Suprapubic skin (tissue), 4 donors: ENCODE measurements at regions not wholly inside any gene's neighbourhood (a gene's known extent, or its start where the extent isn't known, plus 50 kb on each side); places are given as distances from the start of the nearest gene placed in this dataset.

ENCODE experiments used
- DNase-seq, 2 donors: peaks; one replicate each; pipeline ENCODE4 v3.0.0-alpha.2; 2019; ENCODE audit warnings: low spot score in 2 of 2
- H3K27ac ChIP-seq: fragments of 200-600 bp; sonication (generic); one replicate; pipeline ENCODE4 v1.5.1; 2019
- H3K27me3 ChIP-seq: fragments of 200-600 bp; sonication (generic); one replicate; pipeline ENCODE4 v1.5.1; 2019
- H3K36me3 ChIP-seq: fragments of 200-600 bp; sonication (generic); one replicate; pipeline ENCODE4 v1.5.1; 2019
- H3K4me1 ChIP-seq: fragments of 200-600 bp; sonication (generic); one replicate; pipeline ENCODE4 v1.5.1; 2019
- H3K4me3 ChIP-seq: fragments of 200-600 bp; sonication (generic); one replicate; pipeline ENCODE4 v1.5.1; 2019; ENCODE audit warnings: mild to moderate bottlenecking
- H3K9me3 ChIP-seq: fragments of 200-600 bp; sonication (generic); one replicate; pipeline ENCODE4 v1.5.1; 2019
- EP300 ChIP-seq: sonication (generic); formaldehyde crosslinking; IDR thresholded peaks from one replicate; pipeline ENCODE4 v1.6.1; 2017; ENCODE audit warnings: antibody characterized with exemption
- POLR2A ChIP-seq, 2 donors: fragments of 450-650 bp; IDR thresholded peaks; one replicate each; pipeline ENCODE4 v1.6.1; 2017; ENCODE audit warnings: antibody characterized with exemption in 2 of 2, mild to moderate bottlenecking in 2 of 2, moderate library complexity in 2 of 2
- POLR2AphosphoS5 ChIP-seq, 3 donors: sonication (generic); formaldehyde crosslinking; IDR thresholded peaks; one replicate each; pipeline ENCODE4 v1.6.1; 2017; ENCODE audit warnings: antibody characterized with exemption in 3 of 3
- WGBS: methylation state at CpG from one replicate; pipeline ENCODE4 v1.1.5; 2018; 5-methylcytosine and 5-hydroxymethylcytosine counted together
- TF ChIP-seq, protein P1 (sequence below), 2 donors: fragments of 200-600 bp in 1 of 2; fragments of 450-650 bp in 1 of 2; sonication (generic) in 1 of 2; IDR thresholded peaks; one replicate each; pipeline ENCODE4 v1.5.1; 2016 to 2019; ENCODE audit warnings: antibody characterized with exemption in 2 of 2, mild to moderate bottlenecking in 1 of 2, moderate library complexity in 1 of 2

DNA sequence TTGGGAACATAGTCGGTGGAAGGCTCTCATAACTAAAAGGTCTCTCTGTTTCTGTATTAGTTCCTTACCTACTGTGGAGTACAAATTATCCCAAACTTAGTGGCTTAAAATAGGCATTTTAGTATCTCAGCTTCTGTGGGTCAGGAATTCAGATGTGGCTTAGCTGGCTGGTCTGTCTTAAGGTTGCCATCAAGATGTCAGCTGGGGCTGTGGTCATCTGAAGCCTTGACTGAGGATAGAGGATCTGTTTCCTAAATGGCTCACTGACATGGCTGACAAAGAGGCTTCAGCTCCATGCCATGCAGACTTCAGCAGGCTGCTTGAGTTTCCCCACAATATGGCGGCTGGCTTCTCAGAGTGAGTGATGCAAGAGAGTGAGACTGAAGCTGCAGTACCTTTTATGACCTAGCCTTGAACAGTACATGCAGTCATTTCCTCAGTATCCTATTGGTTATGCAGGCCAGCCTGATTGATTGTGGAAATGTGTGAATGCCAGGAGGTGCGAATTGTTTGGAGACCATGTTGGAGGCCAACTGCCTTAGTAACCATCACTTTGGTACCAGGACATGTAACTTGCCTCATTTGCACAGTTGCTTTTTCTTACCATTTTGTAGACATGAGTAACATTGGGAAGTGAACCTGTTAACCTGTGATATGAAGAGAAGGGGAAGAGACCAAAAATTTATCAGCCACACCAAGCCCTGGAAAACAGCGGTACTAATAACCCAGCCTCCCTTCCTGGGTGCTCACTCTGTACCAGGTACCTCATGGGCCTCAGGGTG, 152.8 kb upstream of the IER5L start:
- Histone ChIP-seq H3K27me3 (no peaks in the 10 kb centered on the region), H3K4me1 (peaks cover 62% of the 10 kb centered on the region), H3K4me3 (no peak overlapping the region), H3K9me3 (peaks cover 6% of the 10 kb centered on the region), H3K27ac (no peak overlapping the region), H3K36me3 (no peaks in the 10 kb centered on the region)
- TF ChIP-seq POLR2AphosphoS5 (IDR thresholded peaks at IDR 0.05) (no peak), POLR2A (IDR thresholded peaks at IDR 0.05) (no peak), EP300 (no peak)
- TF ChIP-seq, protein P1, sequence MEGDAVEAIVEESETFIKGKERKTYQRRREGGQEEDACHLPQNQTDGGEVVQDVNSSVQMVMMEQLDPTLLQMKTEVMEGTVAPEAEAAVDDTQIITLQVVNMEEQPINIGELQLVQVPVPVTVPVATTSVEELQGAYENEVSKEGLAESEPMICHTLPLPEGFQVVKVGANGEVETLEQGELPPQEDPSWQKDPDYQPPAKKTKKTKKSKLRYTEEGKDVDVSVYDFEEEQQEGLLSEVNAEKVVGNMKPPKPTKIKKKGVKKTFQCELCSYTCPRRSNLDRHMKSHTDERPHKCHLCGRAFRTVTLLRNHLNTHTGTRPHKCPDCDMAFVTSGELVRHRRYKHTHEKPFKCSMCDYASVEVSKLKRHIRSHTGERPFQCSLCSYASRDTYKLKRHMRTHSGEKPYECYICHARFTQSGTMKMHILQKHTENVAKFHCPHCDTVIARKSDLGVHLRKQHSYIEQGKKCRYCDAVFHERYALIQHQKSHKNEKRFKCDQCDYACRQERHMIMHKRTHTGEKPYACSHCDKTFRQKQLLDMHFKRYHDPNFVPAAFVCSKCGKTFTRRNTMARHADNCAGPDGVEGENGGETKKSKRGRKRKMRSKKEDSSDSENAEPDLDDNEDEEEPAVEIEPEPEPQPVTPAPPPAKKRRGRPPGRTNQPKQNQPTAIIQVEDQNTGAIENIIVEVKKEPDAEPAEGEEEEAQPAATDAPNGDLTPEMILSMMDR (IDR thresholded peaks at IDR 0.05): no peak
- 96% methylated on average over 4 of the region's 4 CpGs for WGBS
- DNase-seq: no peak

DNA sequence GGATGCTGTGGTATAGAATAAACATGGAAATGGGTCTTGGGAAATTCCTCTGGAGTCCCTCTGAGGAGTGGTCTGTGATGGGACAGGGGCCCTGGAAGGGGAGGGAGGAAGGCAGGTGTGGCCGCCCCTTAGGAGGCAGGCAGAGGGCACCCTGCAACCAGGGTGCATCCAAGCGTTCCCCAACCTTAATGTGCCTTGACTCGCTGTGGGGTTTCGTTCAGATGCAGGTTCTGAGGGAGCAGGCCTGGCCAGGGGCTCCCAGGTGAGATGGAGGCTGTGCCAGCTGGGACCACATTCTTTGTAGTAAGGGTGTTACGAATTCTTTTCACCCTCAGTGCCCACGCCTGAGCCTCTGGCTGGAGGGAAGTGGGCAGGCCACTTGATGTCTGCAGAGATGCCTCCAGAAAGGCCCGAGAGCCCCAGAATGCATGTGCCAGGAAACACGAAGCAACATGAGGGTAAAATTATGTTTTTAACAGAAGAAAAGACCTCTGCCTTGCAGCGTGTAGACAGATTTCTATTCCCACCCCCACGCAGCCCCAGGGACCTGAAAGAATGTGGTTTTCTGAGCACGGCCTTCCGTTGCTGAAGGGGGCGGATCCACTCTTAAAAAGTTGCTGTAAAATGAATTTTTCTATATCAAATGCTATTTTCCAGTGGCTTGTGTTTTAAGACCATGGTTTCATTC, 150.4 kb upstream of the IER5L start:
- 65% methylated on average over 13 of the region's 13 CpGs for WGBS
- H3K27ac ChIP-seq: no peak overlapping the region
- TF ChIP-seq POLR2AphosphoS5 (IDR thresholded peaks at IDR 0.05): no peak
- H3K27me3 ChIP-seq: no peaks in the 10 kb centered on the region
- peaks cover 45% of the 10 kb centered on the region for H3K4me1 ChIP-seq
- no peak for DNase-seq
- H3K4me3 ChIP-seq: no peak overlapping the region
- peaks cover 6% of the 10 kb centered on the region for H3K9me3 ChIP-seq
- no peaks in the 10 kb centered on the region for H3K36me3 ChIP-seq

DNA sequence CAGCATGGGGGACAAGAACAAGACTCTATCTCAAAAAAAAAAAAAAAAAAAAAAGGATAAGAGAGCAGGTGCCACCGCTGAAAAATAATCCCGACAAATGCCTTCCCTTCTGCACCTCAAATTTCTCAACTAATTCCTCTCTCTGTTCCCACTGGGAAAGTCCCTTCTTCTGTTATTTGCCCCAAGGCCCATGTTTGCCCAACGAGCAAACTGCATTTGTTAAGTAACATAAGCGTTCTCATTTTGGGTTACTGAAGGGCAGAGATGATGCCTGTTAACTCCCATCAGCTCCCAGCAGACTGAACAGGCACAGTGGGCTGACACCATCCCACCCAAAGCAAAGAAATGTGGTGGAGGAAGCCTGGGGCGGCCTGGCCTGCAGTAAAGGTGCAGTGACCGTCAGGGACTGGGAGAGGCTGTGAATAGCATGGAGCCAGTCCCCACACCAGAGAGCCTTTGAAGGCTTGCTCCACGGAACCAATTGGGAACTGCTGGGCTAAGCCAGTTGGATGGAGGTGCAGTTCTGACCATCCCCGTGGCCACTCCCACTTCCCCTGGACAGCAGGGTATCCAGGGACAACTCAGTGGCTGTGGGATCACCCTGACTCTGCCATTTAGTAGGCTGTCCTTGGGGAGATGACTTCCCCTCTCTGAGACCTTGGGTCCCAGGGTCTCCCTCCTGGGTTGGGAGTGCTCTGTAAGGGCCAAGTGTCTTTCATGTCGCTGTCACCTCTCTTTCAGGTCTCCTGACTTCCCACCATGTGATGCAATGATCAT, 149.7 kb upstream of the IER5L start:
- Histone ChIP-seq H3K4me3 (no peak overlapping the region), H3K36me3 (no peaks in the 10 kb centered on the region), H3K9me3 (peaks cover 6% of the 10 kb centered on the region), H3K27ac (no peak overlapping the region), H3K4me1 (peaks cover 47% of the 10 kb centered on the region), H3K27me3 (no peaks in the 10 kb centered on the region)
- TF ChIP-seq POLR2A (IDR thresholded peaks at IDR 0.05) (no peak), EP300 (no peak), POLR2AphosphoS5 (IDR thresholded peaks at IDR 0.05) (no peak)
- TF ChIP-seq, protein P1 (IDR thresholded peaks at IDR 0.05): no peak
- no peak for DNase-seq
- 59% methylated on average over 9 of the region's 9 CpGs for WGBS

DNA sequence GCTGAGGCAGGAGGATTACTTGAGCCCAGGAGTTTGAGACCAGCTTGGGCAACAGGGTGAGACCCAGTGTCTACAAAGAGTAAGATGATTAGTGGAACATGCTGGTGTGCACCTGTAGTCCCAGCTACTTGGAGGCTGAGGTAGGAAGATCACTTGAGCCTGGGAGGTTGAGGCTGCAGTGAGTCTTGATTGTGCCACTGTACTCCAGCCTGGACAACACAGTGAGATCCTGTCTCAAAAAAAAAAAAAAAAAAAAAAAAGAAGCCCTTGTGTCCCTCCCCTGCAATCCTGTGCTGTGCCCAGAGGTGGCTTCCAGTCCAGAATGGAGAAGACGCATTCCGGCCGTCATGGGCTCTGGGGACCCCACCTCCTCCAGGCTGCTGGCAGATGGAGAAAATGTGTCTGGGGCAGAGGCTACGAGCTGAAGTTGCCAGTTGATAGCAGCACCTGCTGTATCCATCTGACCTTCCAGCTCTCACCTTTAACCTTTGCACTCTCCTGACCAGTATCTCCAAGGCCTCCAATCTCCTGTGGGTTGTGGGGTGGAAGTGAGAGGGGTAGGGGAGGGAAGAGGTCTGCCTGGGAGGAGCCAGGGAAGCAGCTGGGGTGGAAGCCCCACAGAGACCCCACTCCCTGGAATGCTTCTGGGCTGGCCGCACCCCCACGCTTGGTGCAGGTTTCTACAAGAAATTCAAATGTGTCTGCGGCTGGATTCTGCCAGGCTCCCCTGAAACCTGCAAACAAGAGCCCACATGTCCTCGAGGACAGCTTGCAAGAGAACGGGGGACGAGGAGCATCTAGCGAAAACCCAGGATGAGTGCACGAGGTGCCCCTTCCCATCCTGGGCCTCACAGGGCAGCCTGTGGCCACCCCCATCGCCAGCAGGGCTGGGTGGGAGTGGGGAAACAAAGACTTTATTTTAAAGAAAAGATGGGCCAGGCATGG, 148.3 kb upstream of the IER5L start:
- peak in 1 of 2 donors; percentile 51 for DNase-seq
- Histone ChIP-seq H3K4me3 (no peak overlapping the region), H3K36me3 (no peaks in the 10 kb centered on the region), H3K9me3 (peaks cover 6% of the 10 kb centered on the region), H3K27ac (no peak overlapping the region), H3K4me1 (peaks cover 47% of the 10 kb centered on the region), H3K27me3 (no peaks in the 10 kb centered on the region)
- TF ChIP-seq, protein P1 (IDR thresholded peaks at IDR 0.05): no peak
- TF ChIP-seq POLR2AphosphoS5 (IDR thresholded peaks at IDR 0.05): no peak
- no peak for TF ChIP-seq EP300
- no peak for TF ChIP-seq POLR2A (IDR thresholded peaks at IDR 0.05)
- 72% methylated on average over 13 of the region's 13 CpGs for WGBS
